Right lung (tissue), 2 donors: ENCODE measurements at regions not wholly inside any gene's neighbourhood (a gene's known extent, or its start where the extent isn't known, plus 50 kb on each side); places are given as distances from the start of the nearest gene placed in this dataset.

Experiments used
- DNase-seq, 2 donors: peaks; one replicate each; pipeline ENCODE4 v3.0.0-alpha.2; 2013

GRCh38 chr11:93963072-93963471, 58.1 kb upstream of the HEPHL1 start:
- DNase-seq, result no peak

GRCh38 chr11:93967258-93967657, 53.9 kb upstream of the HEPHL1 start:
- DNase-seq, result no peak

- no peak for DNase-seq
Observed at GRCh38 chr11:93967944-93968343, 53.2 kb upstream of the HEPHL1 start.

GRCh38 chr11:93969925-93970922, 50.9 kb upstream of the HEPHL1 start:
- DNase-seq, result no peak
